ENCODE measurements at regions not wholly inside any gene's neighbourhood (a gene's known extent, or its start where the extent isn't known, plus 50 kb on each side); places are given as distances from the start of the nearest gene placed in this dataset.

DNA sequence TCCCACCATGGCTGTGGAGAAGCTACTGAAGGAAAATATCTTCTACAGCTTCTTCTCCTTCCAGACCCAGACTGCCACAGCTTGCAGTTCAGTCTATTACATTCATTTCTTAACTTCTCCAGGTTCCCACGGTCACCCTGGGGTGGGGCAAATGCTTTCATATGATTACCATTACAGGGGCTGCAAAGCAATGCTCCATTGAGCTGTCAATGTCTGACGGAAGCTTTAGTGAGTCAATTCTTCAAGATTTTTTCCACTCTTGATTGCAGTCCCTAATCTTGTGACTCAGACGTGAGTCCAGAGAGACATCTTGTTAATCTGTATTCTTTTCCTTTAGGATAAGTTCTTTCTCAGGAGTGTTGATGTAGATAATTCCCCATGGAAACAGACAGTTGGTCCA is 233.4 kb upstream of the DDI1 start:
- Histone ChIP-seq H3K36me3 (no peaks in the 10 kb centered on the region), H3K4me3 (peak overlapping the region in 1 of 10 donors; percentile 6), H3K27me3 (no peaks in the 10 kb centered on the region), H3K27ac (peak overlapping the region in 1 of 10 donors; percentile 23), H3K9me3 (no peaks in the 10 kb centered on the region), H3K4me1 (peaks cover 0 to 35% (median 22%) of the 10 kb centered on the region in 9 donors)
- ATAC-seq: no peak
- TF ChIP-seq, protein P1, sequence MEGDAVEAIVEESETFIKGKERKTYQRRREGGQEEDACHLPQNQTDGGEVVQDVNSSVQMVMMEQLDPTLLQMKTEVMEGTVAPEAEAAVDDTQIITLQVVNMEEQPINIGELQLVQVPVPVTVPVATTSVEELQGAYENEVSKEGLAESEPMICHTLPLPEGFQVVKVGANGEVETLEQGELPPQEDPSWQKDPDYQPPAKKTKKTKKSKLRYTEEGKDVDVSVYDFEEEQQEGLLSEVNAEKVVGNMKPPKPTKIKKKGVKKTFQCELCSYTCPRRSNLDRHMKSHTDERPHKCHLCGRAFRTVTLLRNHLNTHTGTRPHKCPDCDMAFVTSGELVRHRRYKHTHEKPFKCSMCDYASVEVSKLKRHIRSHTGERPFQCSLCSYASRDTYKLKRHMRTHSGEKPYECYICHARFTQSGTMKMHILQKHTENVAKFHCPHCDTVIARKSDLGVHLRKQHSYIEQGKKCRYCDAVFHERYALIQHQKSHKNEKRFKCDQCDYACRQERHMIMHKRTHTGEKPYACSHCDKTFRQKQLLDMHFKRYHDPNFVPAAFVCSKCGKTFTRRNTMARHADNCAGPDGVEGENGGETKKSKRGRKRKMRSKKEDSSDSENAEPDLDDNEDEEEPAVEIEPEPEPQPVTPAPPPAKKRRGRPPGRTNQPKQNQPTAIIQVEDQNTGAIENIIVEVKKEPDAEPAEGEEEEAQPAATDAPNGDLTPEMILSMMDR (IDR thresholded peaks at IDR 0.05): no peak
- DNase-seq: no peak
- intact Hi-C loops (cut with DNase I): no loop called here
- WGBS, 2 donors: 78 to 80% methylated on average over 3 of the region's 3 CpGs

DNA sequence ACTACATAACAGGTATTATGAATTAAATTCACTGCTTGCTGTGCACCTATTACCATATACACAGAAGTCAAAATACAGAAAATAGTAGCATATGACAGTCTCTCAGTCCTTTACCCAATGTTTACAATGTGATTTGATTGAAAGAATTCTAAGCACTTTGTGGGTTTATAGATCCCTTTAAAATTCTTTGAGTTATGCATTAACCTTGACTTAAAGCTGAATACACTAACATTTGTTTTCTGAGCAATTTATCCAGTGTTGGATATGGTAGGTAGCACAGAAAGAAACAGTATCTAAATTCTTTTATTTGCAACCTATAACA is 230.8 kb upstream of the DDI1 start:
- DNase-seq (no peak), ATAC-seq (no peak)
- TF ChIP-seq, protein P1 (IDR thresholded peaks at IDR 0.05): no peak
- H3K4me3 ChIP-seq: no peak overlapping the region
- H3K27ac ChIP-seq: peak overlapping the region in 5 of 10 donors; percentile 2 to 21 (median 17)
- H3K4me1 ChIP-seq: peaks cover 0 to 20% (median 9%) of the 10 kb centered on the region in 9 donors
- intact Hi-C loops (cut with DNase I): no loop called here
- no peaks in the 10 kb centered on the region for H3K36me3 ChIP-seq
- no peaks in the 10 kb centered on the region for H3K27me3 ChIP-seq
- no peaks in the 10 kb centered on the region for H3K9me3 ChIP-seq

DNA sequence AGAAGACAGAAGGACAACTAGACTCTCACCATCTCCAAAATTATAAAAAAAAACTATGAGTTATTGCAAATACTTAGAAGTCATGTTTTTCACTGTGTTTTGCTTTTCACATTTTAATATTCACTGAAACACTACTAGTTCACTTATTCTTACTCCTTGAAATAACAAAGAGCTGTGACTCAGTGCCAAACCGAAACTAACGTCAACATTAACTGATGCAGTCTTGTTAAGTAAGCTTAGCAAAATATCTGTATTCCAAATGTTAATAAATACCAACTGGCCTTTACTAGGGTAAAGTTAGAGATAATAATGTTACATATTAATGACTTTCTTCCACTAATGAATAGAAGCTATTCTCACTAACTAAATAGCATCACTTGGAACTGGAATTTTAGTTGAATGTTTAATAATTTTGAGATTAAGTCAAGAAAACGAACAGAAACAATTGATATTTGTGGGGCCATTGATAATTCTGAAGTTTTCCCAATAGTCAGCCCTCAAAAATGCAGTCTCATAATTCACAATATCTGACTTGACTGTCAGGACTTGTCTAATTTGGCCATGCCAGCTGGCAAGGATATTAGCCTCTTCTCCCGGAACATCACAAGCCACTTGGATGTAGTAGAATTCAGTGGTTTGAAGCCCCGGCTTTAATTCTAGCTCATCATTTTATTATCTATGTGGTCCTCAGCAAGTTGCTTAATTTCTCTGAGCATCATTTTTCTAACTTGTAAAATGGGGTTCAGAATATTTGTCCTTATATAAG is 230.1 kb upstream of the DDI1 start:
- 51 to 54% methylated on average over 5 of the region's 5 CpGs for WGBS, 2 donors
- no peak overlapping the region for H3K4me3 ChIP-seq
- DNase-seq: peak in 1 of 2 donors; percentile 21
- H3K27me3 ChIP-seq: no peaks in the 10 kb centered on the region
- H3K27ac ChIP-seq: peak overlapping the region in 5 of 10 donors; percentile 7 to 21 (median 18)
- intact Hi-C loops (cut with DNase I): no loop called here
- H3K36me3 ChIP-seq: no peaks in the 10 kb centered on the region
- ATAC-seq: peak in 5 of 8 donors; percentile 48 to 63 (median 54)
- H3K4me1 ChIP-seq: peaks cover 0 to 13% (median 7%) of the 10 kb centered on the region in 9 donors
- H3K9me3 ChIP-seq: no peaks in the 10 kb centered on the region
- TF ChIP-seq, protein P1 (IDR thresholded peaks at IDR 0.05): no peak

DNA sequence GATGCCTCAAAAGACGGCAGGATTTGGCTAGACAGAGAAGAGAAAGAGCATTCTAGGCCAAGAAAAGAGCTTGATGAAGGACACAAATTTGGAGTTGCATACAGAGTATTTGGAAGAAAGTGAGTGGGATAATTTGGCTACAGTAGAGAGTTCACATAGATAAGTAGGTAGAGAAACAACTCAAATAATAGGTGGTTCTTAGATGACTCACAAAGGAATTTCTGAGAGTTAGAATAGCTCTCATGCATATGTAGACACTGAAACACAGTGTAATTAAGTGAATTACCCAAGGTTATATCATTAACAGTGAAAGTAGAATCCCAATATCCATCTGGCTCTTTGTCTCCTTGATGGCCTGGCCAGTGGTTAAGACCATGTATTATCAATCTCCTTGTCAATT is 228.6 kb upstream of the DDI1 start:
- H3K27ac ChIP-seq: no peak overlapping the region
- no peaks in the 10 kb centered on the region for H3K36me3 ChIP-seq
- TF ChIP-seq, protein P1 (IDR thresholded peaks at IDR 0.05): no peak
- 69 to 80% methylated on average over 1 of the region's 1 CpG for WGBS, 2 donors
- H3K4me1 ChIP-seq: peaks cover 0 to 12% (median 4%) of the 10 kb centered on the region in 9 donors
- H3K9me3 ChIP-seq: no peaks in the 10 kb centered on the region
- ATAC-seq: peak in 1 of 8 donors; percentile 13
- H3K27me3 ChIP-seq: no peaks in the 10 kb centered on the region
- no peak overlapping the region for H3K4me3 ChIP-seq
- intact Hi-C loops (cut with DNase I): no loop called here
- DNase-seq: no peak
